Karpas-422 (cell line): ENCODE measurements at regions not wholly inside any gene's neighbourhood (a gene's known extent, or its start where the extent isn't known, plus 50 kb on each side); places are given as distances from the start of the nearest gene placed in this dataset.

ENCODE experiments used
- DNase-seq: peaks from one replicate; pipeline ENCODE4 v3.0.0-alpha.2; 2015
- H2AFZ ChIP-seq: fragments of 200-600 bp; sonication (generic); 2 replicates; pipeline ENCODE4 v1.6.1; 2014; ENCODE audit warnings: antibody characterized with exemption, low read length, mixed read lengths
- H3K27ac ChIP-seq: fragments of 200-600 bp; sonication (generic); 2 replicates; pipeline ENCODE4 v1.5.1; 2014; ENCODE audit warnings: mild to moderate bottlenecking, low read length, moderate library complexity
- H3K27me3 ChIP-seq: fragments of 200-600 bp; sonication (generic); 2 replicates; pipeline ENCODE4 v1.6.1; 2014; ENCODE audit warnings: low read length, mixed read lengths
- H3K36me3 ChIP-seq: fragments of 200-600 bp; sonication (generic); 2 replicates; pipeline ENCODE4 v1.6.1; 2014; ENCODE audit warnings: low read length, mixed read lengths; ENCODE audit not compliant: insufficient read depth
- H3K4me1 ChIP-seq: fragments of 200-600 bp; sonication (generic); 2 replicates; pipeline ENCODE4 v1.6.1; 2014; ENCODE audit warnings: mild to moderate bottlenecking, low read length, mixed read lengths
- H3K4me2 ChIP-seq: fragments of 200-600 bp; sonication (generic); 2 replicates; pipeline ENCODE4 v1.6.1; 2014; ENCODE audit warnings: low read length, low read depth, mild to moderate bottlenecking; ENCODE audit not compliant: poor library complexity, severe bottlenecking
- H3K4me3 ChIP-seq: fragments of 200-600 bp; sonication (generic); 2 replicates; pipeline ENCODE4 v1.5.1; 2014; ENCODE audit warnings: mild to moderate bottlenecking, antibody characterized with exemption, low read length, mixed read lengths
- H3K79me2 ChIP-seq: fragments of 200-600 bp; sonication (generic); 2 replicates; pipeline ENCODE4 v1.6.1; 2014; ENCODE audit warnings: mild to moderate bottlenecking, low read length, mixed read lengths
- H3K9ac ChIP-seq: fragments of 200-600 bp; sonication (generic); 2 replicates; pipeline ENCODE4 v1.6.0; 2014; ENCODE audit warnings: low read length
- H3K9me2 ChIP-seq: fragments of 200-600 bp; sonication (generic), shearing (Covaris generic); replicated peaks from 2 replicates; pipeline ENCODE4 v1.6.0; 2014; ENCODE audit warnings: mild to moderate bottlenecking, low read length, moderate library complexity; ENCODE audit not compliant: insufficient read depth
- H3K9me3 ChIP-seq: fragments of 300-700, 200-600 bp; sonication (generic); 2 replicates; pipeline ENCODE4 v1.6.1; 2014; ENCODE audit warnings: low read length, mixed read lengths
- H4K20me1 ChIP-seq: fragments of 200-600 bp; sonication (generic); 2 replicates; pipeline ENCODE4 v1.6.1; 2014; ENCODE audit warnings: mild to moderate bottlenecking, antibody characterized with exemption, low read length, low read depth; ENCODE audit not compliant: insufficient read depth

DNA sequence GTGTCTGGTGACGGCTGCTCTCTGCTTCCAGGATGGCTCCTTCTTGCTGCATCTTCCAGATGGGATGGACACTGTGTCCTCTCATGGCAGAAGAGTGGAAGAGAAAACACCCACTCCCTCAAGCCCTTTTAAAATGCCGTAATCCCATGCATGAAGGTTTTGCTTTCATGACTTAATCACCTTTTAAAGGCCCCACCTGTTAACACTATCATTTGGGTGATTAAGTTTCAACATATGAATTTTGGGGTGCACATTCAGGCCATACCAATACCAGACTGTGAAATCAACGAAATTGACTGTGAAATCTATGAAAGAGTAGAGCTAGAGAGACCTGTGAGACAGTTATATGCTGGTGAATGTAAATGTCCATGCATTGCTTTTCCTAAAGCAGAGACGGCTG is 374.3 kb upstream of the CHD6 start:
- no peak overlapping the region for H3K4me2 ChIP-seq
- H2AFZ ChIP-seq, result no peak overlapping the region
- no peak overlapping the region for H3K4me3 ChIP-seq
- no peak overlapping the region for H3K27ac ChIP-seq
- H3K4me1 ChIP-seq, result no peaks in the 10 kb centered on the region
- H3K27me3 ChIP-seq, result no peaks in the 10 kb centered on the region
- H3K9ac ChIP-seq, result no peak overlapping the region
- H3K36me3 ChIP-seq, result no peaks in the 10 kb centered on the region
- no peaks in the 10 kb centered on the region for H4K20me1 ChIP-seq
- no peaks in the 10 kb centered on the region for H3K9me2 ChIP-seq
- H3K79me2 ChIP-seq, result no peaks in the 10 kb centered on the region
- DNase-seq, result no peak
- no peaks in the 10 kb centered on the region for H3K9me3 ChIP-seq

DNA sequence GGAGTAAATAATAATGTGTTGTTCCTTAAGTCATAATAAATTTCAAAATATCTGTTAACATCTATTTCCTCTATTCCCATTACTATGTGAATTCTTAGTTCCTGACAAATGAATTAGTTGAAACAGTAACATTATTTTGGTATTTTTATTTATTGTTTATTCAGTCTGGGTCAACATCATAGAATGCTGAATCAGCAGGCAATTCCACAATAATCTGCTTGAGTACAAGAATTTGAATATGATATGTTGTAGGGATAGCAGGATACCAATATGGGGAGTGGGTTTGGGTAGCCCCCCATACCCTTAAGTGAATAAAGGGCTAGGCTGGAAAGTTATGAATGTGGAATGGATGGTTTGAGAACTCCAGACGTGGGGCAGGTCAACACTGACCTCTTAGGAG is 373.2 kb upstream of the CHD6 start:
- Histone ChIP-seq H3K9me3 (no peaks in the 10 kb centered on the region), H3K9ac (no peak overlapping the region), H4K20me1 (no peaks in the 10 kb centered on the region), H2AFZ (no peak overlapping the region), H3K4me1 (no peaks in the 10 kb centered on the region), H3K79me2 (no peaks in the 10 kb centered on the region), H3K9me2 (no peaks in the 10 kb centered on the region), H3K27me3 (no peaks in the 10 kb centered on the region), H3K27ac (no peak overlapping the region), H3K4me2 (no peak overlapping the region), H3K4me3 (no peak overlapping the region), H3K36me3 (no peaks in the 10 kb centered on the region)
- DNase-seq, result no peak

DNA sequence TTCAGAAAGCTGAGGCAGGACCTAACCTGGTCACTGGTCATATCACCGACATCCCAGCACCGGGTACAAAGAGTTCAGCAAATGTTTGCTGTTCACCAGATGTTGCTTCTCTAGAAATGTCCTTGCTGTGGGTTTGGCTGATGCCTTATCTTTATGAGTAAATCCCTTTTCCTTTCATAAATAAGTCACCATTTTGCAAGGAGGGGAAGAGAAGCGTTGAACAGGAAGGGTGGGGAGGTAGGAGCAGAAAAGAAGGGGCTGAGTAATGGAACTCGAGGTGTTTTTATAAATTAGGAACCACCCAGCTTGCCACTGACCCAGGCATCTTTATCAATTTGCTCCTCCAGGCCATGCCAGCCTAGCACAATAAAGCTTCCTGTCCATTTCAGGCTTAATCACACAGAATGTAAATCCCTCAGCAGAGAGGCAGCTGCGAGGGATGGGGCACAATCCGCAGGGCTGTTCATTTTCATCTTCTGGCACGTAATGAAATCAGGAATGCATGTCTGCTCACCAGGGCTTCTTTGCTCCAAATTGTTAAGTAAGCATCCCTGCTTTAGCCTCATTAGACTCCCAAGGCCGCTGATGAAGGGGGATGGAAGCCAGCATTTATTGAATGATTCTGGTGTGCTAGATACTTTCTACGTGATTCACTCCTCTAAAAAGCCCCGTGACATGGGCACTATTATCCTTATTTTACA is 371.9 kb upstream of the CHD6 start:
- no peaks in the 10 kb centered on the region for H3K4me1 ChIP-seq
- H3K79me2 ChIP-seq, result no peaks in the 10 kb centered on the region
- no peaks in the 10 kb centered on the region for H4K20me1 ChIP-seq
- no peaks in the 10 kb centered on the region for H3K9me3 ChIP-seq
- no peak overlapping the region for H3K4me2 ChIP-seq
- no peaks in the 10 kb centered on the region for H3K27me3 ChIP-seq
- no peak overlapping the region for H2AFZ ChIP-seq
- H3K9ac ChIP-seq, result no peak overlapping the region
- no peaks in the 10 kb centered on the region for H3K36me3 ChIP-seq
- H3K9me2 ChIP-seq, result no peaks in the 10 kb centered on the region
- no peak for DNase-seq
- no peak overlapping the region for H3K4me3 ChIP-seq
- H3K27ac ChIP-seq, result no peak overlapping the region

DNA sequence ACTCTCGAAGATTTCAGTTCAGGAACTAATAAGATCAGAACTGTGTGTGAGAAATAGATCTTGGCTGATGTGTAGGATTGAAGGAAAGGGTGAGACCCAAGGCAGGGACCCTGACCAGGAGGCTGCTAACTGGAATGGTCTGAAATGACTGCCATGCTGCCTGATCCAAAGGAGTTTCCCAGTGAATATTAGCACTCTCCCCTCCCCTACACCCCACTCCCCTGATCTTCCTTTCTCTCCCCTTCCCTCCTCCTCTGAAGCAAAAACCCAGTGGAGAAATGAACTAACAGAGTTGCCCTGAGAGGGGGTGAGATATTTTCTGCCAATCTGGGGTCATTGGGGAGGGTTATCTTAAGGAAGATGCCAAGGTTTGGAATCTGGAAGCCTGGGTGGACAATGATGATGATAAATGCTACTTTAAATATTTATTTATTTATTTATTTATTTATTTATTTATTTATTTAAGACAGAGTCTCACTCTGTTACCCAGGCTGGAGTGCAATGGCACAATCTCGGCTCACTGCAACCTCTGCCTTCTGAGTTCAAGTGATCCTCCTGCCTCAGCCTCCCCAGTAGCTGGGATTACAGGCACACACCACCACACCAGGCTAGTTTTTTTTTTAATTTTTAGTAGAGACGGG is 371.0 kb upstream of the CHD6 start:
- Histone ChIP-seq H3K9ac (no peak overlapping the region), H2AFZ (no peak overlapping the region), H3K9me2 (no peaks in the 10 kb centered on the region), H3K9me3 (no peaks in the 10 kb centered on the region), H3K27ac (no peak overlapping the region), H3K4me3 (no peak overlapping the region), H4K20me1 (no peaks in the 10 kb centered on the region), H3K36me3 (no peaks in the 10 kb centered on the region), H3K79me2 (no peaks in the 10 kb centered on the region), H3K4me2 (no peak overlapping the region), H3K4me1 (no peaks in the 10 kb centered on the region), H3K27me3 (no peaks in the 10 kb centered on the region)
- DNase-seq, result no peak

DNA sequence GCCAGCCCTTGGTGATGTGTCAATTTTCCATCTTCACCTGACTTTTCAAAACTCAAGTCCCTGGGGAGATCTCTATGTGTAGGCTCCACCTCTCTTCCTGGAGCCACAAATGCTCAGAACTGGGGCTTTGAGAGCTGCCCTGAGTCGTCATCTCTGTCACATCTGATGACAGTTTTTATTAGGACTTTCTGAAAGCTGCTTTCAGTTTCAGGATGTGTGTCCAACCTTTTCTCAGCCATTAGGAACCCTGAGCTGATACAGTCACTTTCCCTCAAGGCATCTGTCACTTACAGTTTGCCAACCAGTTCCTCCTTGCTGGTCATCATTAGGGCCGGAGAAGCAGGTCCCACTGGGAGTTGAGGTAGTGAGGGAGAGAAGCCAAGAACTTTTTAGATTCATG is 365.9 kb upstream of the CHD6 start:
- H3K4me2 ChIP-seq, result no peak overlapping the region
- no peaks in the 10 kb centered on the region for H3K36me3 ChIP-seq
- no peak overlapping the region for H3K4me3 ChIP-seq
- DNase-seq, result no peak
- H3K9me2 ChIP-seq, result no peaks in the 10 kb centered on the region
- no peaks in the 10 kb centered on the region for H3K27me3 ChIP-seq
- no peaks in the 10 kb centered on the region for H3K79me2 ChIP-seq
- no peaks in the 10 kb centered on the region for H4K20me1 ChIP-seq
- H2AFZ ChIP-seq, result no peak overlapping the region
- H3K4me1 ChIP-seq, result no peaks in the 10 kb centered on the region
- H3K9me3 ChIP-seq, result no peaks in the 10 kb centered on the region
- H3K27ac ChIP-seq, result no peak overlapping the region
- no peak overlapping the region for H3K9ac ChIP-seq

DNA sequence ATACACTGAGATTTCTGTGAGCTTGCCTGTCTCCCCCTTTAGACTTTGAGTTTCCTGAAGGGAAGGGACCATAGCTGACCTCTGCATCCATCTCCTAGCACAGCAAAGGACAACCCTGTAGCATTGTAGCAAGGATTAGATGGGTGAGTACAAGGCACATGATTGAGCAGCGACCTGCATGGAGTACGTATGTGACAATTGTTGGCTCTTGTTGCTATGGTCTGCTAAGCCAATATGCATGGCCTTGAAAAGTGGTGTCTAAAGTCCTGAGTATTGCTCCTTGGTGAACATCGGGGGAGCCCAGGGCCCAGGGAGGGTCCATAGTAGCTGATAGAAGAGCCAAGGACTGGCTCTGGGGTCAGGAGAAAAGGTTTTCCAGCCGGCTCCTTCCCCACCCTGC is 365.0 kb upstream of the CHD6 start:
- Histone ChIP-seq H3K4me3 (no peak overlapping the region), H3K9ac (no peak overlapping the region), H2AFZ (no peak overlapping the region), H3K9me2 (no peaks in the 10 kb centered on the region), H3K79me2 (no peaks in the 10 kb centered on the region), H3K27me3 (no peaks in the 10 kb centered on the region), H3K36me3 (no peaks in the 10 kb centered on the region), H4K20me1 (no peaks in the 10 kb centered on the region), H3K27ac (no peak overlapping the region), H3K9me3 (no peaks in the 10 kb centered on the region), H3K4me2 (no peak overlapping the region), H3K4me1 (no peaks in the 10 kb centered on the region)
- DNase-seq, result no peak

DNA sequence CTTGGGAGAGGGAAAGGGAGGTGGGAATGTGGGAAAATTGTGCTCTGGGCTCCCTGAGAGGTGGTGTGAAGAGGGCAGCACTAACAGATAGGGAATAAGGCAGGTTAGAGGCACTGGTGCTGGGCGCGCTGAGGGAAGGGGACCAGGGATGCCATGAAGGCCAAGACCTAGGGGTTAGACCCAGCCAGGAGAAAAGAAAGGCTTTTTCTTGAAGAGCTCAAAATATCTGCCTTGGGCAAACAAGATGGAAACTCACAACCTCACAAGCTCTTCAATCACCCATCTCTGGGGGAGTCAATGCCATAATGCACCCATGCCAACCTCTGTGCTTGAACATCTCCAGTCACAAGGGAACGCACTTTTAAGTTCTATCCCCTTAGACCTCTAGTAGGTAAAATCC is 363.6 kb upstream of the CHD6 start:
- H3K9me2 ChIP-seq, result no peaks in the 10 kb centered on the region
- no peaks in the 10 kb centered on the region for H3K36me3 ChIP-seq
- no peaks in the 10 kb centered on the region for H3K9me3 ChIP-seq
- no peak overlapping the region for H2AFZ ChIP-seq
- no peaks in the 10 kb centered on the region for H3K27me3 ChIP-seq
- no peaks in the 10 kb centered on the region for H3K4me1 ChIP-seq
- no peak overlapping the region for H3K9ac ChIP-seq
- no peak for DNase-seq
- no peak overlapping the region for H3K4me3 ChIP-seq
- H3K27ac ChIP-seq, result no peak overlapping the region
- no peaks in the 10 kb centered on the region for H4K20me1 ChIP-seq
- H3K4me2 ChIP-seq, result no peak overlapping the region
- no peaks in the 10 kb centered on the region for H3K79me2 ChIP-seq

DNA sequence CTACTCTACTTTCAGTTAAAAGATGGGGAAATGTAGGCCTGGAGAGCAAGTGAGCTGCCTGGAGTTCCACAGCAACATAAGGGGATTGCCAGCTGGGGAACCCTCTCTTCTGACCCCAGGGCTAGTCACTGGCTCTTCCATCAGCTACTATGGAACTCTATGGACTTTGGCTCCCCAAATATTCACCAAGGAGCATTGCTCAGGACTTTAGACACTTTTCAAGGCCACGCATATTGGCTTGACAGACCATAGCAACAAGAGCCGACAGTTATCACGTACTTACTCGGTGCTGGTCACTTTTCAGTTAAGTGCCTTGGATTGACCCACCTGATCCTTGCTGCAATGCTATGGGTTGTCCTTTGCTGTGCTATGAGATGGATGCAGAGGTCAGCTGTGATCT is 360.7 kb upstream of the CHD6 start:
- no peak for DNase-seq
- H3K27me3 ChIP-seq, result no peaks in the 10 kb centered on the region
- H3K9me2 ChIP-seq, result no peaks in the 10 kb centered on the region
- H3K36me3 ChIP-seq, result no peaks in the 10 kb centered on the region
- H4K20me1 ChIP-seq, result no peaks in the 10 kb centered on the region
- no peak overlapping the region for H2AFZ ChIP-seq
- H3K9ac ChIP-seq, result no peak overlapping the region
- no peaks in the 10 kb centered on the region for H3K4me1 ChIP-seq
- H3K79me2 ChIP-seq, result no peaks in the 10 kb centered on the region
- H3K9me3 ChIP-seq, result no peaks in the 10 kb centered on the region
- no peak overlapping the region for H3K27ac ChIP-seq
- no peak overlapping the region for H3K4me2 ChIP-seq
- no peak overlapping the region for H3K4me3 ChIP-seq
